ENCODE measurements at regions not wholly inside any gene's neighbourhood (a gene's known extent, or its start where the extent isn't known, plus 50 kb on each side); places are given as distances from the start of the nearest gene placed in this dataset.

GRCh38 chr2:190811811-190812210 is 68.8 kb upstream of the GLS start:
- no peak overlapping the region for H3K4me3 ChIP-seq (replicated peaks; ENCODE audit: insufficient read depth, low read length)
- no peak overlapping the region for H3K27ac ChIP-seq (replicated peaks)
- DNase-seq (ENCODE audit: low read depth in 1 of 2, low spot score in 1 of 2) = no peak
- no peaks in the 10 kb centered on the region for H3K27me3 ChIP-seq (ENCODE audit: insufficient read depth, poor library complexity, severe bottlenecking)
- TF ChIP-seq REST (IDR thresholded peaks at IDR 0.05; ENCODE audit: insufficient replicate concordance, low read depth) (no peak), POLR2AphosphoS5 (IDR thresholded peaks at IDR 0.05; ENCODE audit: low read depth) (no peak), SPI1 (IDR thresholded peaks at IDR 0.05; ENCODE audit: borderline replicate concordance, low read depth) (no peak), GABPA (IDR thresholded peaks at IDR 0.05; ENCODE audit: low read depth) (no peak)
- TF ChIP-seq, protein P1, sequence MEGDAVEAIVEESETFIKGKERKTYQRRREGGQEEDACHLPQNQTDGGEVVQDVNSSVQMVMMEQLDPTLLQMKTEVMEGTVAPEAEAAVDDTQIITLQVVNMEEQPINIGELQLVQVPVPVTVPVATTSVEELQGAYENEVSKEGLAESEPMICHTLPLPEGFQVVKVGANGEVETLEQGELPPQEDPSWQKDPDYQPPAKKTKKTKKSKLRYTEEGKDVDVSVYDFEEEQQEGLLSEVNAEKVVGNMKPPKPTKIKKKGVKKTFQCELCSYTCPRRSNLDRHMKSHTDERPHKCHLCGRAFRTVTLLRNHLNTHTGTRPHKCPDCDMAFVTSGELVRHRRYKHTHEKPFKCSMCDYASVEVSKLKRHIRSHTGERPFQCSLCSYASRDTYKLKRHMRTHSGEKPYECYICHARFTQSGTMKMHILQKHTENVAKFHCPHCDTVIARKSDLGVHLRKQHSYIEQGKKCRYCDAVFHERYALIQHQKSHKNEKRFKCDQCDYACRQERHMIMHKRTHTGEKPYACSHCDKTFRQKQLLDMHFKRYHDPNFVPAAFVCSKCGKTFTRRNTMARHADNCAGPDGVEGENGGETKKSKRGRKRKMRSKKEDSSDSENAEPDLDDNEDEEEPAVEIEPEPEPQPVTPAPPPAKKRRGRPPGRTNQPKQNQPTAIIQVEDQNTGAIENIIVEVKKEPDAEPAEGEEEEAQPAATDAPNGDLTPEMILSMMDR (IDR thresholded peaks at IDR 0.05; ENCODE audit: insufficient read depth, low read length) = no peak

DNA sequence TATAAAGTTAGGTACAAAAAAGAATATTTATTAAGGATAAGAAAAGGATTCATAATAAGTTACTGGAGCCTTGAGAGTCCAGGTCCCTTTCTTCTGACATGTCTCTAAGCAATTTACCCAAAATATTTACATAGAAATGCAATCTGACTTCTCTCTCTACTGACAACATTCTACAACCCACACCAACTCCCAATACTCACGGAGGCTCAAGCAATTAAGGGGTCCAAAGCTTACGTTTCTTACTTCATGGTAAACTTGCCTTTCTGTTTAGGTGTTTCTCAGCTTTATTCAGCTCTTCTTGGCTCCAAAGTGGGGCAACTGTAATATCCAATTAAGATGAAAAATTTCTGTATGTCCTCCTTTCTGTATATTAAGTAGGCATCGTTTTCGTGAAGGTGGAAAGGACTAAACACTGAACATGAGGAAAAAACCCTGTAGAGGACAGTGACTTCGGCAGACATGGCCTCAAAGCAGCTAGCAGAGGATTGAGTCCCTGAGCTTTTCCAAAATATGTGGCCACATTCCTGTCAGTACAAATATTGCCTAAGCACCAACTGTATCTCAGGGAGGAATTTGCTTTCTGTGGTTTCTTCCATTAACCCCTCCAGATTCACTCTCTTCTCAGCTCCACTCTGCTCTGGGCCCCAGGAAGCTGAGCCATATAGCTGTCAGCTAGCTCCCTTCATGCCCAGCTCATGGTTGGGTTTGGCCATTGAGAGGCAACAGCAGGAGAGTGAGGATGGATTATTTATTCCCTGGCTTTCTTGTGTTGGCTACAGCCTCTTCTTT is 67.9 kb upstream of the GLS start:
- TF ChIP-seq POLR2AphosphoS5 (IDR thresholded peaks at IDR 0.05; ENCODE audit: low read depth) = no peak
- Histone ChIP-seq H3K27me3 (ENCODE audit: insufficient read depth, poor library complexity, severe bottlenecking) (no peaks in the 10 kb centered on the region), H3K27ac (replicated peaks) (no peak overlapping the region), H3K4me3 (replicated peaks; ENCODE audit: insufficient read depth, low read length) (no peak overlapping the region)
- no peak for DNase-seq (ENCODE audit: low read depth in 1 of 2, low spot score in 1 of 2)

DNA sequence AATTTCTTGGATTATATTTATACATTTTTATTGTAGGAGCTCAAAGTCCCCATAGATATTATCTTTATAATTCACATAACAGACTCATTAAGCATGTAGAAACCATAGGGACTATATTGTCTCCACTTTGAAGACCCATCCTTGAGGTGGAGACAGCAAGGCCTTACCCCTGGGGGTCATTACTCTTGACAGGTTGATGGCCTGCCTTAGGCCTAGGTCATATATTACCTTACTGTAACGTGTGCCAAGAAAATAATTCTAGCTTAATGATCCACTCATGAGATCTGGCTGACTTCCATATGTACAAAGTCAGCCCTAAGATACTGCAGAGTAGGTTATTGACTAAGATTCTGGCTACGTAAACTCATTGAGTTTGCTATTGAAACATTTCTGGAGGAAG is 65.4 kb upstream of the GLS start:
- DNase-seq (ENCODE audit: low read depth in 1 of 2, low spot score in 1 of 2) = no peak
- TF ChIP-seq, protein P1 (IDR thresholded peaks at IDR 0.05; ENCODE audit: insufficient read depth, low read length) = no peak
- TF ChIP-seq GABPA (IDR thresholded peaks at IDR 0.05; ENCODE audit: low read depth) (no peak), POLR2AphosphoS5 (IDR thresholded peaks at IDR 0.05; ENCODE audit: low read depth) (no peak)

DNA sequence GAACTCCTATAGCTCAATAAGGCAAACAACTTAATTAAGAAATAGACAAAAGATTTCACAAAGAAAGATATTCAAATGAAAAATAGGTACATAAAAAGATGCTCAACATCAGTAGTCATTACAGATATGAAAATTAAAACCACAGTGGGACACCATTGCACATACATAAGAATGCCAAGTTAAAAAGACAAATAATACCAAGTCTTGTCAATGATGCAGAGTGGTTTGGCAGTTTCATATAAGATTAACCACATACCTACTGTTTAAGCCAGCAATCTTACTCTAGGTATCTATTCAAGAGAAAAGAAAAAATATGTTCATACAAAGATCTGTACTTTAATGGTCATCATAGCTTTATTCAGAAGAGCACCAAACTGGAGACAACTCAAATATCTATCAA is 63.5 kb upstream of the GLS start:
- H3K27me3 ChIP-seq (ENCODE audit: insufficient read depth, poor library complexity, severe bottlenecking) = no peaks in the 10 kb centered on the region
- H3K27ac ChIP-seq (replicated peaks) = no peak overlapping the region
- TF ChIP-seq, protein P1 (IDR thresholded peaks at IDR 0.05; ENCODE audit: insufficient read depth, low read length) = no peak
- TF ChIP-seq SPI1 (IDR thresholded peaks at IDR 0.05; ENCODE audit: borderline replicate concordance, low read depth) = no peak
- no peak for TF ChIP-seq GABPA (IDR thresholded peaks at IDR 0.05; ENCODE audit: low read depth)
- TF ChIP-seq POLR2AphosphoS5 (IDR thresholded peaks at IDR 0.05; ENCODE audit: low read depth) = no peak
- TF ChIP-seq REST (IDR thresholded peaks at IDR 0.05; ENCODE audit: insufficient replicate concordance, low read depth) = no peak
- no peak overlapping the region for H3K4me3 ChIP-seq (replicated peaks; ENCODE audit: insufficient read depth, low read length)
- no peak for DNase-seq (ENCODE audit: low read depth in 1 of 2, low spot score in 1 of 2)

More for the DNA sequence above, 65.4 kb upstream of the GLS start:
- no peaks in the 10 kb centered on the region for H3K27me3 ChIP-seq (ENCODE audit: insufficient read depth, poor library complexity, severe bottlenecking)
- H3K27ac ChIP-seq (replicated peaks) = no peak overlapping the region
- no peak overlapping the region for H3K4me3 ChIP-seq (replicated peaks; ENCODE audit: insufficient read depth, low read length)

Data from HL-60 (cell line).